Liver (tissue), 8 donors: ENCODE measurements at regions not wholly inside any gene's neighbourhood (a gene's known extent, or its start where the extent isn't known, plus 50 kb on each side); places are given as distances from the start of the nearest gene placed in this dataset.

Source experiments
- DNase-seq: peaks from one replicate; pipeline ENCODE4 v3.0.0-alpha.2; 2017; ENCODE audit warnings: low spot score
- H3K27ac ChIP-seq, 2 donors: one replicate each; pipeline ENCODE4 v1.7.0; 2013; ENCODE audit warnings: inconsistent platforms in 2 of 2, low read length in 2 of 2, control low read depth in 1 of 2, low read depth in 1 of 2, mild to moderate bottlenecking in 1 of 2
- H3K27me3 ChIP-seq, 4 donors: one replicate each; pipeline versions ENCODE4 v1.6.1 to v1.7.0; 2013; ENCODE audit warnings: low read length in 3 of 4, inconsistent platforms in 1 of 4, mild to moderate bottlenecking in 1 of 4, moderate library complexity in 1 of 4; ENCODE audit not compliant: control insufficient read depth in 4 of 4, insufficient read depth in 4 of 4
- H3K36me3 ChIP-seq, 4 donors: one replicate each; pipeline versions ENCODE4 v1.6.1 to v1.7.0; 2013; ENCODE audit warnings: low read length in 3 of 4, mild to moderate bottlenecking in 3 of 4, low read depth in 1 of 4, moderate library complexity in 1 of 4; ENCODE audit not compliant: control insufficient read depth in 4 of 4, insufficient read depth in 3 of 4
- H3K4me1 ChIP-seq, 4 donors: one replicate each; pipeline versions ENCODE4 v1.6.1 to v1.7.0; 2013; ENCODE audit warnings: low read length in 3 of 4, mild to moderate bottlenecking in 3 of 4, moderate library complexity in 1 of 4; ENCODE audit not compliant: control insufficient read depth in 4 of 4, insufficient read depth in 4 of 4
- H3K4me3 ChIP-seq, 3 donors: one replicate each; pipeline versions ENCODE4 v1.6.1 to v1.7.0; 2013; ENCODE audit warnings: low read length in 3 of 3, control low read depth in 1 of 3, low read depth in 1 of 3, mild to moderate bottlenecking in 1 of 3
- H3K9ac ChIP-seq, 2 donors: one replicate each; pipeline ENCODE4 v1.7.0; 2013; ENCODE audit warnings: low read length in 2 of 2, mild to moderate bottlenecking in 2 of 2, moderate library complexity in 2 of 2, control low read depth in 1 of 2, low read depth in 1 of 2
- H3K9me3 ChIP-seq, 4 donors: one replicate each; pipeline versions ENCODE4 v1.6.1 to v1.7.0; 2013; ENCODE audit warnings: low read length in 3 of 4; ENCODE audit not compliant: control insufficient read depth in 4 of 4
- ATF3 ChIP-seq: IDR thresholded peaks from 2 replicates; pipeline ENCODE4 v1.6.1; 2016; ENCODE audit warnings: antibody characterized with exemption
- CTCF ChIP-seq: fragments of 150-350 bp; IDR thresholded peaks from 2 replicates; pipeline ENCODE4 v1.5.1; 2017; ENCODE audit warnings: improper control_type of control experiment, low read depth, low read length; ENCODE audit not compliant: missing input control
- EGR1 ChIP-seq, 2 donors: IDR thresholded peaks; 2 replicates each; pipeline ENCODE4 v1.6.1; 2016 to 2018; ENCODE audit warnings: antibody characterized with exemption in 2 of 2, low read depth in 2 of 2
- GABPA ChIP-seq, 2 donors: IDR thresholded peaks in 1 of 2; conservative IDR thresholded peaks in 1 of 2; 2 replicates each; pipeline ENCODE4 v1.6.1; 2016; ENCODE audit warnings: antibody characterized with exemption in 2 of 2, mild to moderate bottlenecking in 1 of 2, moderate library complexity in 1 of 2
- HNF4A ChIP-seq, 2 donors: conservative IDR thresholded peaks; 2 replicates each; pipeline ENCODE4 v1.6.1; 2016; ENCODE audit warnings: antibody characterized with exemption in 2 of 2, mild to moderate bottlenecking in 2 of 2
- HNF4G ChIP-seq: IDR thresholded peaks from 2 replicates; pipeline ENCODE4 v1.6.1; 2016; ENCODE audit warnings: antibody characterized with exemption
- JUND ChIP-seq, 2 donors: IDR thresholded peaks; 2 replicates each; pipeline ENCODE4 v1.6.1; 2016; ENCODE audit warnings: antibody characterized with exemption in 2 of 2
- MAX ChIP-seq: IDR thresholded peaks from 2 replicates; pipeline ENCODE4 v1.6.1; 2016; ENCODE audit warnings: antibody characterized with exemption
- RAD21 ChIP-seq, 2 donors: IDR thresholded peaks; 2 replicates each; pipeline ENCODE4 v1.6.1; 2016; ENCODE audit warnings: antibody characterized with exemption in 2 of 2, mild to moderate bottlenecking in 2 of 2
- REST ChIP-seq: IDR thresholded peaks from 2 replicates; pipeline ENCODE4 v1.6.1; 2016; ENCODE audit warnings: antibody characterized with exemption, mild to moderate bottlenecking
- RXRA ChIP-seq, 2 donors: IDR thresholded peaks; 2 replicates each; pipeline ENCODE4 v1.6.1; 2017 to 2018; ENCODE audit warnings: antibody characterized with exemption in 2 of 2, mild to moderate bottlenecking in 1 of 2
- SP1 ChIP-seq: IDR thresholded peaks from 2 replicates; pipeline ENCODE4 v1.6.1; 2018; ENCODE audit warnings: antibody characterized with exemption, mild to moderate bottlenecking
- TAF1 ChIP-seq: conservative IDR thresholded peaks from 2 replicates; pipeline ENCODE4 v1.6.1; 2016; ENCODE audit warnings: antibody characterized with exemption, mild to moderate bottlenecking
- YY1 ChIP-seq: IDR thresholded peaks from 2 replicates; pipeline ENCODE4 v1.6.1; 2016; ENCODE audit warnings: antibody characterized with exemption, mild to moderate bottlenecking
- ZBTB33 ChIP-seq: IDR thresholded peaks from 2 replicates; pipeline ENCODE4 v1.6.1; 2016; ENCODE audit warnings: antibody characterized with exemption
- WGBS: extraction: QIAGEN DNeasy Blood & Tissue Kit; methylation state at CpG from one replicate; pipeline ENCODE4 v1.1.7; 2013; 5-methylcytosine and 5-hydroxymethylcytosine counted together
- donor health status: healthy.
- donor health status: healthy.
- donor health status: healthy.
- donor health status: healthy.
- donor health status: healthy.

GRCh38 chr3:154932633-154933032, 147.5 kb upstream of the MME start:
- Histone ChIP-seq H3K36me3 (no peaks in the 10 kb centered on the region), H3K9ac (no peak overlapping the region), H3K27ac (no peak overlapping the region), H3K9me3 (no peaks in the 10 kb centered on the region), H3K4me3 (no peak overlapping the region), H3K4me1 (no peaks in the 10 kb centered on the region), H3K27me3 (no peaks in the 10 kb centered on the region)
- TF ChIP-seq TAF1 = no peak
- no peak for TF ChIP-seq ZBTB33
- TF ChIP-seq MAX = no peak
- no peak for TF ChIP-seq SP1
- no peak for TF ChIP-seq GABPA (IDR thresholded peaks at IDR 0.05 in 1 of 2, conservative IDR thresholded peaks at IDR 0.05 in 1 of 2)
- no peak for TF ChIP-seq RAD21 (IDR thresholded peaks at IDR 0.05)
- TF ChIP-seq REST = no peak
- TF ChIP-seq JUND (IDR thresholded peaks at IDR 0.05) = no peak
- TF ChIP-seq HNF4A (conservative IDR thresholded peaks at IDR 0.05) = no peak
- no peak for TF ChIP-seq ATF3
- no peak for TF ChIP-seq RXRA (IDR thresholded peaks at IDR 0.05)
- TF ChIP-seq CTCF = no peak
- TF ChIP-seq EGR1 (IDR thresholded peaks at IDR 0.05; ENCODE audit: low read depth in 2 of 2) = no peak
- no peak for DNase-seq

GRCh38 chr3:154931484-154931883, 148.6 kb upstream of the MME start:
- no peak for DNase-seq
- Histone ChIP-seq H3K4me3 (no peak overlapping the region), H3K36me3 (no peaks in the 10 kb centered on the region), H3K27me3 (no peaks in the 10 kb centered on the region), H3K9ac (no peak overlapping the region), H3K9me3 (no peaks in the 10 kb centered on the region), H3K4me1 (no peaks in the 10 kb centered on the region), H3K27ac (no peak overlapping the region)
- WGBS = 81% methylated on average over 1 of the region's 1 CpG
- TF ChIP-seq ATF3 (no peak), REST (no peak), GABPA (IDR thresholded peaks at IDR 0.05 in 1 of 2, conservative IDR thresholded peaks at IDR 0.05 in 1 of 2) (no peak), HNF4G (no peak), TAF1 (no peak), MAX (no peak), HNF4A (conservative IDR thresholded peaks at IDR 0.05) (no peak), SP1 (no peak), YY1 (no peak), JUND (IDR thresholded peaks at IDR 0.05) (no peak), CTCF (no peak)
